ENCODE measurements at regions not wholly inside any gene's neighbourhood (a gene's known extent, or its start where the extent isn't known, plus 50 kb on each side); places are given as distances from the start of the nearest gene placed in this dataset.

- FAIRE-seq = no peak
- no peak for DNase-seq (ENCODE audit: insufficient read length, low spot score)
Observed at GRCh38 chr6:170179616-170180324, 111.1 kb downstream of the DLL1 start.

- DNase-seq (ENCODE audit: insufficient read length, low spot score) (no peak), FAIRE-seq (no peak)
Observed at GRCh38 chr6:170178561-170179477, 112.1 kb downstream of the DLL1 start.

DNA sequence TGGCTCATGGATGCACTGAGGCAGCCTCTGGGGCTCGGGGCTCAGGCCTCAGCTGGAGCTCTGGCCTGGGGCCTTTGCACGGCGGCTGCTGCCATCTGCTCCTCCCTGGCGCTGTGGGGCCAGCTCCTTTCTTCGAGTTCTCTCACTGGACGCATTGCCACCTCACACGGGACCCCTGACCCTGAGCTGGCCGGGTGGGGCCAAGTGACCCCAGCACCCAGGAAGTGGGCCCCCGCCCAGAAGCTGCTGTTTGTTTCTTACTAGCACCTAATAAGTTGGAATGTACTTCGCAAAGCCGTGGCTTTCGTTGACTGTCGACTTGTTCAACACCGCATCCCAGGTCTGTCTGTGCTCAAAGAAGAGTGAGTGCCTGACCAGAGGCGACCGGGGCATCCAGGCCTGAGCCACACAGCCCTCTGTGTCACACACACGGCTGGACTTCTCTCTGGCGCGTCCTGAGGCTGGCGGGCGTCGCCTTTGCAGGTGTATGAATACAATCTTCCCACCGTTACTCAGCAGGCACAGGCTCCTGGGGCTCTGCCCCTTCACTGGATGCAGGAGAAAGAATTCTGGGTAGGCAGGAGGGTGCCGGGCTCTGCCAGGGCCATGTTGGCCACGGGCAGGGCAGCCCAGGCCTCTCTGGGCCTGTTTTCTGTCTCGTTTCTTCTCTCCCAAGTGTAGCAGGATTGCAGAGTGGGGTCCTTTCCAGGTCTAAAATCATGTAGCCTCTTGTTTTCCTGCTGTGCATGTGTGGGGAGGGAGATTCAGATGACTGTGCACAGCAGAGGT lies 112.9 kb downstream of the DLL1 start:
- DNase-seq (ENCODE audit: insufficient read length, low spot score) (no peak), FAIRE-seq (no peak)

- DNase-seq (ENCODE audit: insufficient read length, low spot score) (no peak), FAIRE-seq (no peak)
Observed at GRCh38 chr6:170176898-170177771, 113.7 kb downstream of the DLL1 start.

DNA sequence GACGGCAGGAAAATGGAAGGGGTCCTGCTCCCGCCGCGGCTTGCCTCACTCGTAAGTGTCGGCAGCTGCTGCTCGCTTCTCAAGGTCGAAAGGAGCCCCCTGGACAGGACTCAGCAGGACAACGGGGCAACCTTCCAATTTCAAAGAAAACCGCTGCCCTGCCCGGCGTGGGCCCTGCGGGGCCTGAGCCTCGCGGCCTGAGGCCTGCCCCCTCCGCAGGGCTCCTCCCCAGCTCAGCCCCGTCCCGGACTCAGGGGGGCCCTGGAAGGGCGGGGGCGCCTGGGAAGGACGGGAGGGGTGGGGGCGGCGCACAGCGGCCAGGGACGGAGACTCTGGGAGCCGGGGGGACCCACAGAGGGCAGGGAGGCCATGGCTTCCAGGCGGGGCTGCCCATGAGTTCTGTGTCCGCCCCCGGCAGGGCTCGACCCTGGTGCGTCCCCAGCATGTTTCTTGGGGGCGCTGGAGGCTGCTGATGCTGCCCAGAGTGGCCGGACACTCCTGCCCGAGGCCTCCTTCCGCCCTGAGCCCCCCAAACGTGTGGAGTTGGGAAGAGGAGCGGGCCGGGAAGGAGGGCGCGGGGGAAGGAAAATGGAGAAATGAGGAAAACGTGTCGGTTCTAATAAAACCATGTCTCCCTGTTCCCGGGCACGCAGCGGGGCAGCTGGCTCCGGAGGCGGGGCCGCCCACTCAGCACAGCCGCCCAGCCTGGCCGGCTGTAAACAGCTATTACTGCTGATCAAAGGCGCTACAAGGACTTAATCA lies 114.6 kb downstream of the DLL1 start:
- DNase-seq (ENCODE audit: insufficient read length, low spot score) = no peak

GRCh38 chr6:170175644-170176135 lies 115.2 kb downstream of the DLL1 start:
- no peak for DNase-seq (ENCODE audit: insufficient read length, low spot score)
- FAIRE-seq = no peak

More for the DNA sequence above, 114.6 kb downstream of the DLL1 start:
- FAIRE-seq = no peak

- no peak for DNase-seq (ENCODE audit: insufficient read length, low spot score)
- no peak for FAIRE-seq
Observed at GRCh38 chr6:170174771-170175643, 115.9 kb downstream of the DLL1 start.

GRCh38 chr6:170174124-170174770 lies 116.6 kb downstream of the DLL1 start:
- DNase-seq (ENCODE audit: insufficient read length, low spot score) (no peak), FAIRE-seq (no peak)

DNA sequence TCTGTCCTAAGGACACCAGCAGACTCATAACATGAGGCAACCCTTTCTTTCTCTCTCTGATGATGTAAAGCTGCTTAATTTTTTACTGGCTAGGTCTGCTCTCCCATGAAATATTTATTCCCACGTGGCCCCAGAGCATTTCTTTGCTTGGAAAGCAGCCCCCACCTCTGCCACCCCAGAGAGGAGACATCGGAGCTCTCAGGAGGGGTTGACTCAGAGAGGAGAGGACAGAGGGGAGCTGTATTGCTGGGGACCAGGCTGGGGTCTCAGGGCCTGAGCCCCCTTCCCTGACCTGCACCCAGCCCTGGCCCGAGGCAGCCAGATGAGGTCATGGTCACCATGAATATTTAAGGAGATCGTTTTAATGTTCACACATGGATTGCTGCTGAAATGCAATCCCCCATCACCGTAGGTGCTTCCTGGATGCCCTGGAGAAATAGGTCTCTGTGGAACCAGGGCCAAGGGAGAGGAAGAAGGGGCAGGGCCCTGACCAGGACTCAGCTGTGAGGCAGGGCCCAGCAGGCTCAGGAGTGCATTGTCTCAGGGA lies 117.5 kb downstream of the DLL1 start:
- FAIRE-seq = no peak
- DNase-seq (ENCODE audit: insufficient read length, low spot score) = no peak

GRCh38 chr6:170172825-170173256 lies 118.0 kb downstream of the DLL1 start:
- FAIRE-seq = no peak
- no peak for DNase-seq (ENCODE audit: insufficient read length, low spot score)

DNA sequence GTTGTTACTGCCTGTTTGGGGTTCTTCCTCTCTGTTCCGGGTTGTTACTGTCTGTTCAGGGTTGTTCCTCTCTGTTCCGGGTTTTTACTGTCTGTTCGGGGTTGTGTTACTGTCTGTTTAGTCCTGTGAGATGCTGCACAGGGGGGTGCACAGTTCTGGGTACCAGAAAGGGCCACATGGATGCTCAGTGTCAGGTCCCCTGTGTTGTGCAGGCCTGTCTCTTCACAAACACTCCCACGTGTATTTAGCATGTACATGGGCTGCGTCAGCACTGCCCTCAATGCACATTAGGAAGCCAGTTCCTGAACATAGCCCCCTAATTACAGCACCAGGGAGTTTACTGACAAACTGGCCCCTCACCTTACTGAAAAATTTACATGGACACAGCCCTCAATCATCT lies 118.5 kb downstream of the DLL1 start:
- no peak for DNase-seq (ENCODE audit: insufficient read length, low spot score)
- FAIRE-seq = no peak

DNA sequence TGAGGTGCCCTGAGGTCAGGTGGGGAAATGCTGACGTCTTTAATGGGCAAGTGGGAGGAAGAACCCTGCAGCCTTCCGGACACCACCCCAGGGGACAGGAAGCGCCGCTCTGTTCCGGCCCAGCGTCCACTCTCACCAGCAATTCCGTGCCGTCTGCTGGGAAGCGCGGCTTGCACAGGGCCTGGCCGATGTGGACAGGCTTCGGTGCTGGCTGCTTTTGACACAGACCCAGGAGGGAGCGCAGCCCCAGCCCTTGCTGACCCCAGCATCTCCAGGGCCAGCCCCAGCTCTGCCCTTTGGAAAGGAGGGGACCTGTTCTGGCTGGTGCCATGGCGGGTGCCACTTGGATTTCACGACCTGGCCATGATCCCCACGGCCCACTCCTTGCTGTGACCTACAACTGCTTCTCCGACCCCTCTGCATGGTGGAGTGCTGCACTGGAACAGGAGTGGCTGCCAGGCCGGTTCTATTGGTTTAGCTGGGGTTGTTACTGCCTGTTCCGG lies 123.2 kb downstream of the DLL1 start:
- FAIRE-seq = no peak
- no peak for DNase-seq (ENCODE audit: insufficient read length, low spot score)

GRCh38 chr6:170166511-170167122 lies 124.3 kb downstream of the DLL1 start:
- no peak for DNase-seq (ENCODE audit: insufficient read length, low spot score)
- FAIRE-seq = no peak

DNA sequence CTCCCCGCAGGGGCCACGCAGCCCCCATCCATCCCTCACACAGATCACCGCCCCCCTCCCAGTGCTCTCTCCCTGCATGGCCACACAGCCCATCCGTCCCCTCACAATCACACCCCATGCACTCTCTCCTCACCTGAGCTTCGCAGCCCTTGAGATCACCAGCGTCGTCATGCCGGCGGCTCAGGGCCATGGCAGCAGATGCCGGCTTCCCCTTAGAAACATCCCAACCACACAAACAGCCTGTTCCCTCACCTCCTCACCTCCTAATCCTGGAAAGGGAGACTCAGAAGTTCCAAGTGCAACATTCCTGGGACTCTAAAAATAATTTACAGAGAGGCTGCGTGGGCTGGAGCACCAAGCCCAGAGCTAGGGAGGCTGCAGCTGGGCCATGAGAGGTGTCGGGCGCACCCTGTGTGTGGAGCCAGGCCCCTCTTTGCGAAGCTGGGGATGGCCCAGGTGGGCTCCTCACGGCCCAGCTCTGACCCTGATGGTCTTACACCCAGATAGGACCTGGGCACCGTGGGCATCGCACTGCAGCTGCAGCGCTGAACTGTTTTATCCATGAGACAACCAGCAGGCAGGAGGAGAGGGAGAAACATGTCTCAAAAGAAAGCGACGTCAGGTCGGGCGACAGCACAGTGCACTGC lies 125.3 kb downstream of the DLL1 start:
- FAIRE-seq = no peak

GRCh38 chr6:170165085-170165470 lies 125.8 kb downstream of the DLL1 start:
- DNase-seq (ENCODE audit: insufficient read length, low spot score) (no peak), FAIRE-seq (no peak)

More for the DNA sequence above, 125.3 kb downstream of the DLL1 start:
- DNase-seq (ENCODE audit: insufficient read length, low spot score) = no peak

DNA sequence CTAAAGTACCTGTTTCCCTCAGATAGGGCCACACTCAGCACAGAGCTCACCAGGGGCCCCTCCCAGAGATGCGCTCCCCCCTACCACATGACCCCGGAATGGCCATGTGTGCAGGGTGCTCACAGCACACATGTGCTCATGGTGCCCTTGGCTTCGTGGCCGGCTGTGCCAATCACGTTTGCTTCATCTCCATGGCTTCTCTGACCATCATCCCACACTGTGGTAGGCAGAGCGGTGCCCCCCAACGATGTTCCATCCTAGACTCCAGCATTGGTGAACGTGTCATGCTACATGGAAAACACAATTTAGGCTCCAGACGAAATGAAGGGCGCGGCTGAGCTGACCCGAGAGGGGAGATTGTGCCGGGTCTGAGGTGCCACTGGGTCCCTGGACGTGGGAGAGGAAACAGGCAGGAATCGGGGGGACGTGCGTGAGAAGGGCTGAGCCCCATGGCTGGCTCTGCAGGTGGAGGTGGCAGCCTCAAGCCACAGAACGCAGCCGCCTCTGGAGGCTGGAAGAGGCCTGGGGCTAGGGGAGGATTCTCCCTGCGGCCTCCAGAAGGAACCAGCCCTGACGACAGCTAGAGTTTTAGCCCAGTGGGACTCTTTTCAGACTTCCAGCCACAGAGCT lies 126.5 kb downstream of the DLL1 start:
- no peak for FAIRE-seq
- no peak for DNase-seq (ENCODE audit: insufficient read length, low spot score)
